Ecto neural progenitor cell (in vitro differentiated cells): ENCODE measurements at regions not wholly inside any gene's neighbourhood (a gene's known extent, or its start where the extent isn't known, plus 50 kb on each side); places are given as distances from the start of the nearest gene placed in this dataset.

Experiments
- DNase-seq: peaks from one replicate; pipeline ENCODE4 v3.0.0-alpha.2; 2018; ENCODE audit warnings: low spot score

DNA sequence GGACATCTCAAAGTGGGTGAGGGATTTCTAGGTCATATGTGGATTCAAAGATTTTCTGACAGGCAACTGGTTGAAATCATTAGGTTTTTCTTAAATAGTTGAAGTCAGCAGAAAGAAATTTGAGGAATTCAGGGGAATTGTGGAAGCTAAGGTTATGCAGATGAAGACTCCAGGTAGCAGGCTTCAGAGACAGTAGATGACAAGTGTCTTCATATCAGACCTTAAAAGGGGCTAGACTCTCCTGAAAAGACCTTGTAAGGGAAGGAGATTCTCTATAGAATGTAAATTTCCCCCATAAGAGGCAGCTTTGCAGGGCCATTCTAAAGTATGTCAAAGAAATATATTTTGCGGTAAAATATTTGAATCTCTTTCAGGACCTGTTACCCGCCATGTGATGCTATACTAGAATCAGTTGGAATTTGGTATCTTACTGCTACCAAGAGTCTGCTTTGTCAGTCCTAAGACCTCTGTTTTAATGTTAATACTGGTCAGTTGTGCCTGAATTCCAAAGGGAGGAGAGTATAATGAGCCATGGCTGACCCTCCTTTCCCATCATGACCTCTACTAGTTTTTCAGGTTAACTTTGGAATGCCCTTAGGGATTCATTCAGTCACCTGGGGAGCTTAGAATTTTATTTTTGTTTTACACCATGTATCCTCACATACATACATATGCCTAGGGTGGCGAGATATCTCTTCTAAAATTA is 1115.5 kb upstream of the SLC10A2 start:
- DNase-seq: no peak

DNA sequence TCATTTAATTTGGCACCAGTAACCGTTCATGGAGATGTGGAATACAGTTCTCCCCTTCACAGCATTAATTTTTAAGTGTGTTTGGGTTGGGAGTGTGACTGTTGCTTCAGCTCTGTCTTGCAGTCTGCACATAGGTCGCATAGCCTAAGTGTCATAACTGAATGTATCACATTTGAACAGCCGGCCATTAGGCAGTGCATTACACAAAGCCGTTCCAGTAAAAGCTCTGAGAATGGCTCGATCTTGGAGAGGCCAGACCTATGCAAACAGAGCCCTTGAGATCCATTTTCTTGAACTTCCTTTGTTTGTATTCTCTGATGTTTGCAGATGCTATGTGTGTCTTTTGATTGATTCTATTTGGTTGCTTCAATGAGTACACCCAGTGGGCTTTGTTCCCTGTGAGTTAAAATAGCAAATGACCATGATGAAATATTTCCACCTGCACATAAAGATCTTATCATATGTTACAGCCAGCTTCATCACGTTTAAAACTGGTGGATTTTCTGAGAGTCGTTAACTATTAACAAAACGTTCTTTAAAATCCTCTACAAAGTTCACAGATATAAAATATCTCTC is 1104.9 kb upstream of the SLC10A2 start:
- no peak for DNase-seq

GRCh38 chr13:104163866-104164630 is 1097.8 kb upstream of the SLC10A2 start:
- DNase-seq: no peak

GRCh38 chr13:104160536-104160935 is 1094.3 kb upstream of the SLC10A2 start:
- DNase-seq: no peak

- DNase-seq: peak; percentile 57
These were observed 1077.7 kb upstream of the SLC10A2 start for GRCh38 chr13:104143760-104144416.

- no peak for DNase-seq
These were observed 1074.3 kb upstream of the SLC10A2 start for GRCh38 chr13:104140552-104140951.

GRCh38 chr13:104137416-104137815 is 1071.2 kb upstream of the SLC10A2 start:
- no peak for DNase-seq

GRCh38 chr13:104132849-104133248 is 1066.6 kb upstream of the SLC10A2 start:
- DNase-seq: no peak

DNA sequence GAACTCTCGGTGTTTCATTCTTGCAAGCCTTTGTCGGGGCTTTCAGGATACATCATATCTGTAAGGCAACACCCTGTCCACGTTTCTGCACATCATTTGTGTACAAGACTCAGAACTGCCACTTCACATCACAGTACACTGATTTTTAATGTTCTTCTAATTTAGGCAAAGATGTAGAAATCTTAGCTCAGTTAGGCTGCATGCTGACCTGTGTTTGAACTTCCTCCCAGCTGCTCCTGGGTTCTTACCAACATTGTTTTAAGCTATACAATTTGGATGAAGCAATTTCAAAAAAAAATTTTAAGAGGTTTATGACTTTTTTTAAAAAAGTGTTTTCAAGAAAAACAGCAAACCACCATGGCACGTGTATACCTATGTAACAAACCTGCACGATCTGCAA is 1047.9 kb upstream of the SLC10A2 start:
- no peak for DNase-seq

- DNase-seq: no peak
These were observed 1044.8 kb upstream of the SLC10A2 start for GRCh38 chr13:104111031-104111430.

GRCh38 chr13:104106705-104107393 is 1040.6 kb upstream of the SLC10A2 start:
- DNase-seq: no peak

GRCh38 chr13:104105418-104106355 is 1039.5 kb upstream of the SLC10A2 start:
- no peak for DNase-seq

GRCh38 chr13:104099750-104100149 is 1033.5 kb upstream of the SLC10A2 start:
- no peak for DNase-seq

DNA sequence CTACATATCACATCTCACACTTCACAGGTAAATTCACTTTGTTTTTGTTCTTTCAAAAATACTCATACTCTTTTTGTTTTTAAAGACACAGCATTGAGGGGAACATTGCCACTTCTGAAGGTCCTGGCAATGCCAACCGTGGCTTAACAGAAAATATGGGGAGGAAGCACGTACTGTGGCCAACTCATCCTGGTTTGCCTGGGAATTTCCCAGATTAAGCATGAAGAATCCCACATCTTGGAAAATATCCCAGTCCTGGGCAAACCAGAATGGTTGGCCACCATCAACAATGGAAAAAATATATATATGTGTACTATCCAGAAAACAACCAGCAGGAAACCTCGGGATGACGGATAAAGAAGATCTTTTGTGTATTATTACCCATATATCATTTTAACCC is 1032.2 kb upstream of the SLC10A2 start:
- no peak for DNase-seq

DNA sequence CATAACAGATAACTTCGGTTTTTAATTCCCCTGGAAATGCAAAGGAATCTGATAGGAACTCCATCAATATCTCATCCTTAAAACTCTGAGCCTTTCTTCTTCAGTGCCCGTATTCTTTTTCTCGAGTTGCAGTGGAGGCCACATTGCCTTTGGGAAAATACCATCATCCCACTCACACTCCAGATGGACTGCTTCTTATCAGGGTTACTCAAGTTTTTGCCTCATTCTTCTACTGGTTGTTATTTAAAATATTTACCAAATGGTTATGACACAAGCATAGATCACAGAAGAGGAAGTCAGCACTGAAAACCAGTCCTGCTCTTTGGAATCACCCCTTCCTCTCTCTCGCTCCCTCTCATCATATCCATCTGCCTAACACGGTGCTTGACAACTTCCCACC is 1020.5 kb upstream of the SLC10A2 start:
- no peak for DNase-seq

DNA sequence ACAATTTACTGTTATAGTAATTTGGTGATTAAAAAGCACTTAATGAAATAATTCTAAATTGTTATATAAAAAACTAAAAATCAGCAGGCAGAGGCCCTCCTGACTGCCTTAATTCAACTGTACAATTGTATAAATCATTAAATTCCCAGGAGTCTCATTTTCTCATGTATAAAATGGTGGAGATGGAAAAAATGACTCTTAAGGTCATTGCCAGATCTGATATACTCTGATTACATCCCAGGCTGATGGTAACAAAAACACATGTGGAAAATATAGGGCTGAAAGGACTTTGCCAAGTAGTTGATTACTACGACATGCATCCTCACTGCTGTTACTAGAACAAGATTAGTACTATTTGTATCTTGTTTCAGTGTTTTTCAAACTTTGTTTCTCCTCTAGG is 1020.0 kb upstream of the SLC10A2 start:
- no peak for DNase-seq

- DNase-seq: no peak
These were observed 1019.4 kb upstream of the SLC10A2 start for GRCh38 chr13:104085611-104086010.

- no peak for DNase-seq
These were observed 1008.1 kb upstream of the SLC10A2 start for GRCh38 chr13:104074326-104074725.

- no peak for DNase-seq
These were observed 1005.6 kb upstream of the SLC10A2 start for GRCh38 chr13:104071806-104072205.

DNA sequence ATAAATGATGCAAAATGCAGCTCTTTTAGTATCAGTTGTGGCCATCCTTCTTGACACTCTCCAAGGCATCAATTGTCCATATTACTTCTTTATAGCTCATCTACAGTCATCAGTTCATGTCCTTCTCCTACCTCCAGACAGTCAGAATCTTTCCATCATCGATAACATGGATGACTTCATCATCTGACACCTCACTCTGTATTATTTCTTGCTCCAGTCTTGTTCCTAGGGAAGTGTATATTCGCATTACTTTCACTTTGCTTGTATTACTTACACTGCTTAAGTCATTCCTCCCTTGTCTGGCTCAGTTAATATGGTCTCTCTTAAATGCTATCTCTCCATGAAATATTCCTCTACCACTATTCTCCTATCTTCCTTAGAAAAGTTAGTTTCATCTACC is 999.1 kb upstream of the SLC10A2 start:
- no peak for DNase-seq

- no peak for DNase-seq
These were observed 991.6 kb upstream of the SLC10A2 start for GRCh38 chr13:104057861-104058260.
